NOMO-1 treated with DMSO at 0.1 percent for 48 hours (cell line): ENCODE measurements at regions not wholly inside any gene's neighbourhood (a gene's known extent, or its start where the extent isn't known, plus 50 kb on each side); places are given as distances from the start of the nearest gene placed in this dataset.
"Not testable (repeated sequence)": the region's sequence is repeated elsewhere in the genome, so short reads cannot be mapped to it uniquely, and the experiment has no call there.

ENCODE experiments used
- DNase-seq: peaks from one replicate; lab custom pipeline; 2025; ENCODE audit not compliant: unreplicated experiment; lab: John Stamatoyannopoulos, UW

GRCh38 chr16:51553910-51554309, 402.8 kb upstream of the SALL1 start:
- DNase-seq: no peak

GRCh38 chr16:51553314-51553713, 402.2 kb upstream of the SALL1 start:
- DNase-seq: no peak

- DNase-seq: no peak
Measured at GRCh38 chr16:51550800-51551347, 399.8 kb upstream of the SALL1 start.

DNA sequence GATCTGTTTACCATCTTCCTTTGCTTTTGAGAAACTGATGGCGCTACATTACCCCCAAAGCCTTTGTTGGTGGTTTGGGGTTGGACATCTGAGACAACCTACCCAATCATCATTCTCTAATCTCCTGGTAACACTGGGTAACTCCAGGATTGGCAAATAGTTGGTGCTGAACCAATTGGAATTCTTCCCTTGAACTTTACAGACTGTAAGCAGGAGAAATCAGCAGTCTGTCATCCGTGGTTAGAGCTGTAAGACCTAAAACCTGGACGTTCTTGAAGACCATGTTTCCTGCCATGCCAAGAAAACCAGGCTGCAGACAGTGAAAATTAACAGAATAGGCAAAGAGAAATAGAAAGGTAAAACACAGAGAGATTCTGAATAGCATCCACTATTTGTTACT, 398.8 kb upstream of the SALL1 start:
- DNase-seq: no peak

DNA sequence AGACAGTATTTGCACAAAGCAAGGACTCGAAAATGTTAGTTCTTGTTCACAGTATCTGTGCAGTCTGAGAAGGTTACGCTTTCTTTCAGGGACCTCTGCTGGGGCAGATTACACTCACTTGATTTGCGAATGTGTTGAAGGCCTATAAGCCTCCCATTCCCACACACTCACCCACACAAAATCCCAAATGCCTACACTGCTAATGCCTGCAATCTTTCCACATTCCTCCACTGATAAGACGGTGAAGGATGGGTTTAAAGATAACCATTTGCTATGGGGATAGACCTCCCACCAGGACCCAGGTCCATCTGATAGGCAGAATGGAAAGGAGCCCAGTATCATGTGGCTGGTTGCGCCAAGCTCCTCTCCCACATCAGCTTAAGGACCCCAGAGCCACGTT, 394.9 kb upstream of the SALL1 start:
- no peak for DNase-seq

GRCh38 chr16:51544851-51545467, 393.9 kb upstream of the SALL1 start:
- no peak for DNase-seq

- DNase-seq: no peak
Measured at GRCh38 chr16:51543971-51544370, 392.9 kb upstream of the SALL1 start.

DNA sequence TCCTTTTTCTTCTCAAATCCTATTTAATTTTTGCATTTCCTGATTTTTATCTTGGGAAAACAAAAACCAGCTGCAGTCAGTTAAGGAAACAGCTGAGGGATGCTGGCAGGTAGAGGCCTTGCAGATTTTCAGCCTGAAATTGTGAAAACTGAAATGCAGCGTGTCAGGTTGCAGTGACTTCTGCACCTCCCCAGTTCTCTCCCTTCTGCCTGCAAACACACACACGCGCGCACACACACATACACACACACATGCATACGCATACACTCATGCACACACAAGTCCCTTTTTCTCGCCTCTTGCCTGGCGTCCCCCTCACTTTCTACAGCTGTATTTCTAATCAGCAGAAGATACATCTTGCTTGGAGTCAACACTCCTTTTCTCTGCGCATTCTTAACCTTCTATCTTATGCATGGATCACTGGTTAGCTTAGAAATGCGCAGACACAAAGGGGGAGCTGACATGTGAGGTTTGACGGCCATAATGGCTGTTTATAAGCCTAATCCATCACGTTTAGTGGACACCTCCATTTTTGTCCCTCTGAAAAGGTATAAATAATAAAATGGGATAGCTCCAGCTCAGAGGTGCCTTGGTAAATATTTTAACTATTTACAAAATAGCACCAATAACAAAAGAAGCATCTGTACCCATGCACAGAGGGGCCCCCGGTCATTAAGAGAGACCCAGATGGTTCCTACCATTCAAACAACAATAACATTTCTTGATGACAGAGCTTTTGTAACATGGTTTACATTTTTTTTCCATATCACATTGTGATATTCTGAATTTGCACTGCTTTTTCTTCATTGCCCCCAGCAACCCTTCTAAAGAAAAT, 392.1 kb upstream of the SALL1 start:
- no peak for DNase-seq

DNA sequence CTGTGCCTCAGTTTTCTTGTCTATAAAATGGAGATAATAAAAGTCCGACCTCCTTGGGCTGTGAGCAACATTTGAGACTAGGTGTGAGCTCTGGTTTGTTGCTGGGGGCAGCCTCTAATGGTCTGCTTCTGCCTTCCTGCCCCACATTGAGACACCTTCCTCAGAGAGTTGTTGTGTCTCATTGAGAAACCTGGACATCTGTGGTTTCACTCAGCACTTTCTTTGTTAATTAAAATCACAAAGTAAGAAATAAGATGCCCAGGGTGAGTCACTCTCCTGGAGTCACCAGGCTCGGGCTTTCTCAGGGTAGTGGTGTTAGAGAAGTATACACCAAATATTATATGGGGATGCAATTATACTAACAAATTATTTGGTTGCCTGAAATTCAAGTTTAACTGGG, 389.2 kb upstream of the SALL1 start:
- DNase-seq: no peak

DNA sequence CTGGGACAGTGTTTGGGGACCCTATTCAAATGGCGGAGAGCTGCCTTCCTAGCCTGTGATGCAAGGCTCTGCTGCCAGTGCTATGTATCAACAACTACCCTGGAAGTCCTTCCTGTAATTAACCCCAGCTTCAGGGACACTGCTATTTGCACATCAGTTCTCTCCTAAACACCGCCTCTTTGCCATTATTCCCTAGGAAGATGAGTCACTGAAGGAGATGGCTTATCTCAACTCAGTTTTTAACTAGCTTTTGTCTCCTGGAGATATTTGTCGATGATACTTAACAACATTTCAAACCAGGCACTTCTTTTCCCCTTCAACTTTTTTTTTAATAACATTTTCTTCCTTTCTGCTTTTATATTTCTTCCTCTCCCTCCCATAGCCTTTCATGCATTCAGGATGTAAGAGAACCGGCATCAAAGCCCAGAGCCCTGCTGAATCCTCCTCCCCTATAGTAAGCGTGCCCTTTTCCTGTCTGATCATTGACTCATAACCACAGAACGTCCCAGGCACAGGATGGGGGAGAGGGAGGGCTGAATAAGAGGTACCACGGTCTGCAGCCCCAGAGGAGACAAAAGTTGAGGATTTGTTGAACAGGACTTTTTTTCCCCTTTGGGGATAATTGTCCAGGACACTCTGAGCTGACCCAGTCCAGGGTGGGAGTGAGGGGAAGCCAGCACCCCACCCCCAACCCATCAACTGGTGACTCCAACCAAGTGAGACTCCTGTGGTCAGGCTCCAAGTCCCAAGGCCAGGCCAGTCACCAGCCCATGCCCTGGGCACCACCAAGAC, 387.8 kb upstream of the SALL1 start:
- no peak for DNase-seq

DNA sequence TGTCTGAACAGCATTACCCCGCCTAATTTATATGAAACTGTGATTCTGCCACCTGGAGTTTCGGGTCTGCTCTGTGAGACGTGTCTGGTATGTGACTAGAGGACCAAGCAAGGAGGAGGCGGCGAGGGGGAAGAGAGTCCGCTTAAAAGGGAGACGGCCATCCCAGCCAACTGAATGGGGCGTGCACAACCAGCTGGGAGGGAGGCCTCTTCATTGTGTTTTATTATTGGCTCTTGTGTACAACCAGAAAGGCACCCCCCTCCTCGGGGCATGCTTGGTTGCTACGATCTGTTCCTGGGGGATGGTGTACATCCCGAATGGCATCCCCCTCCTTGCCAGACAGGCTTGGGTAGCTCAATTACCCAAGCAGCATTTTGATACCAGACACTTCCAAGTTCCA, 384.5 kb upstream of the SALL1 start:
- DNase-seq: no peak

GRCh38 chr16:51532551-51532950, 381.5 kb upstream of the SALL1 start:
- no peak for DNase-seq

GRCh38 chr16:51531271-51531670, 380.2 kb upstream of the SALL1 start:
- no peak for DNase-seq

DNA sequence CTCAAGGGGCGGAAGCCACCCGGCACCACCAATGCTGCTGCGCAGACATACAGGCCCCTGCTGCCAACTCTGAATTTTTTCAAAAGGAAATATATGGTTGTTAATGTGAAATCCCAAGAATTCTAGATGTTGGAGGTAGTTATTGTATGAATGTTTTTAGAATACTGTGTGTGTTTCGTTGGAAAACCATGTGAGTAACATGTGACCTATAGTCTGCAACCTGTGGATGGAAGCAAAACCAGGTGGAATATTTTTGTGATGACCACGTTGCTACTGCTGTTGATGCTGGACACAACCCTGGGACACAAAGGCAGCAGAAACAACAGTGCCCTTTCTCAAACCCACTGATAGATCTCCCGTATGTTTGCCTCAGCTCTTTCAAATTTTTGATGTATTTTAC, 376.3 kb upstream of the SALL1 start:
- DNase-seq: no peak

- DNase-seq: no peak
Measured at GRCh38 chr16:51526621-51527020, 375.6 kb upstream of the SALL1 start.

- no peak for DNase-seq
Measured at GRCh38 chr16:51524555-51525373, 373.7 kb upstream of the SALL1 start.

DNA sequence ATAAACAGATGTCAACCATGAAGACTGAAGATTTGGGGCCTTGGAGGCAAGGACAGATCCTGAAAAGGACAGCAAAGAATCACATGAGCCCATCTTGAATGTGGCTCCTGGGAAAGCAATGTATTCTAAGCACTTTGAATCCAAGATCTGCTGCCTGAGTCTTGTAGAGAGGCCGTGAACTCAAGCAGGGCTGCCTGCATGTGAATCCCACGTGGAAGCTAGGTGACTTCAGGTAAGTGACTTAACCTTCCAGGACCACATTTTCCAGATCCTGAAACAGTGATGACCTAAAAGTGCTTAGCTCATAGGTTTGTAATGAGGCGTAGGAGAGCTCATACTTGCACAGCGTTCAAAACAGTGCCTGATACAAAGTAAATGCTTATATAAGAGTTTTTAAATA, 373.0 kb upstream of the SALL1 start:
- DNase-seq: no peak

- no peak for DNase-seq
Measured at GRCh38 chr16:51523400-51523799, 372.3 kb upstream of the SALL1 start.

- no peak for DNase-seq
Measured at GRCh38 chr16:51522902-51523301, 371.8 kb upstream of the SALL1 start.

GRCh38 chr16:51516960-51517359, 365.9 kb upstream of the SALL1 start:
- not testable (repeated sequence) for DNase-seq

DNA sequence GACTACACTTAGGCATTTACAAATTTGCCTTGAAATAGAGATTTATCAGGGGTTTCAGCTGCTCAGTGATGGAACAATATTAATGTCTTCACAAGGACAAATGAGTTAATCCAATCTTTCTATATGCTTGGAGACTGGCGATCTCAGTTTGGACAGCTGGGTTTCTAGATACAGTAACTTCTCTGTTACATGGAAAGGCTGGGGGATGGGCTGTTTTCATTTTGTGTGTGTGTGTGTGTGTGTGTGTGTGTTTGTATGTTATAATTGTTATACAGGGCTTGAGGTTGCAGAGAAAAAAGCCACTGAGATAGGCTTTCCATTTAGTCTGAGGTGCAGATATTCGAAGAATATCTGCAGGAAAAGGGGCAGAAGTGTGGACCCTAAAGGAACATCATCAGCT, 359.3 kb upstream of the SALL1 start:
- no peak for DNase-seq
